ENCODE measurements at regions not wholly inside any gene's neighbourhood (a gene's known extent, or its start where the extent isn't known, plus 50 kb on each side); places are given as distances from the start of the nearest gene placed in this dataset.

GRCh38 chr18:55121397-55122170, 162.3 kb upstream of the CCDC68 start:
- Histone ChIP-seq H3K27me3 (no peaks in the 10 kb centered on the region), H3K4me1 (ENCODE audit: insufficient read depth) (peaks cover 1% of the 10 kb centered on the region), H3K9me3 (no peaks in the 10 kb centered on the region), H3K36me3 (no peaks in the 10 kb centered on the region), H3K4me3 (no peak overlapping the region), H3K27ac (no peak overlapping the region)
- intact Hi-C loops (cut with DNase I), result no loop called here
- TF ChIP-seq POLR2A (IDR thresholded peaks at IDR 0.05), result no peak
- no peak for TF ChIP-seq CTCF (IDR thresholded peaks at IDR 0.05)
- TF ChIP-seq EP300 (IDR thresholded peaks at IDR 0.05), result no peak
- WGBS, 3 donors, result 87 to 94% (median 94%) methylated on average over 10 of the region's 10 CpGs
- DNase-seq, result no peak

- intact Hi-C loops (cut with DNase I), result no loop called here
- no peak for DNase-seq
- Histone ChIP-seq H3K4me3 (no peak overlapping the region), H3K27ac (no peak overlapping the region), H3K9me3 (no peaks in the 10 kb centered on the region), H3K27me3 (no peaks in the 10 kb centered on the region), H3K4me1 (ENCODE audit: insufficient read depth) (peaks cover 1% of the 10 kb centered on the region), H3K36me3 (no peaks in the 10 kb centered on the region)
- TF ChIP-seq POLR2A (IDR thresholded peaks at IDR 0.05), result no peak
- no peak for TF ChIP-seq CTCF (IDR thresholded peaks at IDR 0.05)
- no peak for TF ChIP-seq EP300 (IDR thresholded peaks at IDR 0.05)
These were observed 161.6 kb upstream of the CCDC68 start for GRCh38 chr18:55120896-55121295.

- Histone ChIP-seq H3K4me3 (no peak overlapping the region), H3K27me3 (no peaks in the 10 kb centered on the region), H3K4me1 (ENCODE audit: insufficient read depth) (peaks cover 1% of the 10 kb centered on the region), H3K36me3 (no peaks in the 10 kb centered on the region), H3K27ac (no peak overlapping the region), H3K9me3 (no peaks in the 10 kb centered on the region)
- intact Hi-C loops (cut with DNase I), result no loop called here
- WGBS, 3 donors, result 69 to 75% (median 71%) methylated on average over 6 of the region's 6 CpGs
- DNase-seq, result no peak
- TF ChIP-seq EP300 (IDR thresholded peaks at IDR 0.05), result no peak
- TF ChIP-seq CTCF (IDR thresholded peaks at IDR 0.05), result no peak
- TF ChIP-seq POLR2A (IDR thresholded peaks at IDR 0.05), result no peak
These were observed 160.2 kb upstream of the CCDC68 start for GRCh38 chr18:55119434-55119833.

- H3K27ac ChIP-seq, result no peak overlapping the region
- TF ChIP-seq CTCF (IDR thresholded peaks at IDR 0.05), result no peak
- TF ChIP-seq EP300 (IDR thresholded peaks at IDR 0.05), result no peak
- no peak for TF ChIP-seq POLR2A (IDR thresholded peaks at IDR 0.05)
- H3K4me1 ChIP-seq (ENCODE audit: insufficient read depth), result peaks cover 1% of the 10 kb centered on the region
These were observed 159.8 kb upstream of the CCDC68 start for GRCh38 chr18:55119016-55119415.

More at GRCh38 chr18:55119016-55119415, 159.8 kb upstream of the CCDC68 start:
- Histone ChIP-seq H3K4me3 (no peak overlapping the region), H3K27me3 (no peaks in the 10 kb centered on the region), H3K9me3 (no peaks in the 10 kb centered on the region), H3K36me3 (no peaks in the 10 kb centered on the region)
- no peak for DNase-seq
- intact Hi-C loops (cut with DNase I), result no loop called here

Measured in ovary (tissue), 7 donors.